SKM-1 treated with dmso at 0.1 percent for 144 hours (cell line): ENCODE measurements at regions not wholly inside any gene's neighbourhood (a gene's known extent, or its start where the extent isn't known, plus 50 kb on each side); places are given as distances from the start of the nearest gene placed in this dataset.

Experiments used
- DNase-seq: peaks from one replicate; lab custom pipeline; 2025; ENCODE audit not compliant: unreplicated experiment; lab: John Stamatoyannopoulos, UW

DNA sequence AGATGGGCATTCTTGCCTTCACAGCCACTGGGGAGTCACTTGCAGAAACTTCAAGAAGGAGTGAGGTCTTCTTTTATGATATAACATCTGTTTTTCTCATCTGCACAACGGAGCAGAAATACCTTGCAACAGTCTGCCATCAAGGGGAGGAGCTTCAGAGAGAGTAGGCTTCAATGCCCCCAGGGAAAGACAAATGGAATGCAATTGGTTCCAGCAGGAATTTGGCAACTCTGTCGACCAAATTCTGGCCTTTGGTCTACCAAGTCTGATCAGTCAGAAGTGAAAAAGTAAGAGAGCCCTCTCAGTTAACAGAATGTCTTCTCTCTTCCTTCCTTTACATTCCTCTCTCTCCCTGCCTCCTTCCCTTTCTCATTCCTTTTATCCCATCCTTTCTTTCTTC, 229.3 kb downstream of the IDS start:
- no peak for DNase-seq

DNA sequence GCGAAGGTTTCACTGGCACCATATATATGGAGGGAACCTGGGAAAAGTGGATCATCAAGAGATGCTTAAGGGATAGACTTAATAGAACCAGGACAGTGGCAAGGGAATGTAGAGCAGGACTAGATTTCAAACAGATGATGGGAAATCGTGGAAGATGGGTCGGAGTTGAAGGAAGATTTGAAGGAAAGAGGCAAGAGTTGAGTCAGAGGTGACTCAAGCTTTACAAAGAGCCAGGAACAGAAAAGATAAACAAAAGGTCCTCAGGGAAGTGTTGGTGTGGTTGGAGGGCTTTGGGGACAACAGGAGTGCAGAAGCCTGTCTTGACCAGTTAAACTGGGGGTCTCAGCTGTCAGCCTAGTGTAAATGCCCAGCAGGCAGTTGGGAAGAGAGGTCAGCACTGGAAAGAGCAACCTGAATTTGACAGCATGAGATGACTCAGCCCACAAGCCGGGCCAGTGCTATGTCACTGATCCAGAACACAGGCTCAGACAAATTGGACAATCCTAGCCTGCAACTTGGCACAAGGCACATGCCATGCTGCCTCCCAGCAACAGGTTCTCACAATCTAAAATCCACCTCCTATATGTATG, 230.5 kb downstream of the IDS start:
- DNase-seq = no peak

- DNase-seq = no peak
These were observed 232.2 kb downstream of the IDS start for GRCh38 chrX:149272690-149273463.

DNA sequence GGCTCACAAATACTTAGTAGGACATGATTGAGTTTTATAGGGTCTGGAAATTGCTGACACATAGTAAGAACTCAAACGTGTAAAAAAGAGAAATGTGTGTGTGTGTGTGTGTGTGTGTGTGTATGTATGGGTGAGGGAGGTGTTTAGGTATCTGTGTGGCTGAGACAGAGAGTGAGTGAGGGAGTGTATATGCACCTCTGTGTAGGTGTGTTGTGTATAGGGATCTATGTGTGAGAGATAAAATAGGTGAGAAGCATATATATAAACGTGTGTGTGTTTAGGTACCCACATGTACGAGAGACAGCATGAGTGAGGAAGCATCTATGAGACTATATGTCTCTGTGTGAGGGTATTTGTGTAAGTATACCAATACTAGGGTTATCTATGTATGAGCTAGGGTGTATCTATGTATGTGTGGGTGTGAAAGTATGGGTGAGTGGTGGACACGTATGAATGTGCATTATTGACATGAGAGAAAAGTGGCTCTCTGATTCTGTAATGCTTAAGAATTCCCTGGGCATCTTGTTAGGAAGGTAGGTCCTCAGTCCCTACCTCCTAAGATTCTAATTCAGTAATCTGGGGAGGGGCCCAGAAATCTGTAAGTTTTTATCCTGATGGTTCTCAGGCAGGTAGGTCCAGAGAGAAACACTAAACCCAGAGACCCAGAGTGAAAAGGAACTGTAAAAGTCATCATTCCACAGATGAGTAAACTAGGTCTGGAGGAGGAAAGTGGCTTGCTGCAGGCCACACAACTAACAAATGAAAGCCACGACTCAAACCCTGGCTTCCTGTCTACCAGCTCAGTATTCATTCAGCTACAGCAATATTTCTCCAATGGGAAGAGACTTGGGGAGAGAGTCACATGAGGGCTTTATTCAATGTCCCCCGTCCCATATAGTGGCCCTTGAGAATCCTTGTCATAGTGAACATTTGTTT, 237.0 kb downstream of the IDS start:
- no peak for DNase-seq

- DNase-seq = no peak
These were observed 243.0 kb downstream of the IDS start for GRCh38 chrX:149262086-149262485.

DNA sequence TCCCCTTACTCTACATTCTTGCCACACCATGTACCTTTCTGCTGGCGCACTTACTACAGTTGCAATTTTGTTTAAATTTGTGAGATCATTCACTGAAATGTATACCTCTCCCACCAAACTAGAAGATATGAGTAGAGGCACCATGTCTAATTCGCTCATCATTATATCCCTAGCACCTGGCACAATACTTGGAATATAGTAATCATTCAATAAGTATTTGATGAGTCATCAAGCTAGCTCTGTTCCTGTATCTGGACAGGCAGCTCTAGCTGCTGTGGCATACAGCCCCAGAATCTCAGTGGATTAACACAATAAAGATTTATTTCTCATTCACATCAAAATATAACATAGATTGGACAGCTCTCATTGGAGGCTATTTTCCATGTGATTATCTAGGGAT, 245.9 kb downstream of the IDS start:
- DNase-seq = no peak

DNA sequence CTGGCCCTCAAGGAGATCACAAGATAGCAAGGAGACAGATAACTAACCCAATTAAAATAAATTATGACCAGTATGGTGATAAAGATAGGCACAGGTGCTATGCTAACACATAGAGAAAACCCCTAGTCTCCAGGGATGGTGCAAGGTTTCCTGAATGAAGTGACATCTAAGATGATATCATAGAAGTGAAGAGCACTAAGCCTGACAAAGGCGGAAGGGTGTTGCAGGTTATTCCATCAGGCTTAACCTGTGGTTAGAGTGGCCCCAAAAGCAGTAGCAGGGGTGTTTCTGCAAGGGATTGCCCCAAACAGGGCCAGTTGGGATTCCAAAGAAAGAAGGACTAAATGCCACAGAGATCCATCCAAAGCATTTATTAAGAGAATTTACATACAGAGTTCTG, 249.2 kb downstream of the IDS start:
- no peak for DNase-seq

- no peak for DNase-seq
These were observed 257.0 kb downstream of the IDS start for GRCh38 chrX:149248073-149248625.

DNA sequence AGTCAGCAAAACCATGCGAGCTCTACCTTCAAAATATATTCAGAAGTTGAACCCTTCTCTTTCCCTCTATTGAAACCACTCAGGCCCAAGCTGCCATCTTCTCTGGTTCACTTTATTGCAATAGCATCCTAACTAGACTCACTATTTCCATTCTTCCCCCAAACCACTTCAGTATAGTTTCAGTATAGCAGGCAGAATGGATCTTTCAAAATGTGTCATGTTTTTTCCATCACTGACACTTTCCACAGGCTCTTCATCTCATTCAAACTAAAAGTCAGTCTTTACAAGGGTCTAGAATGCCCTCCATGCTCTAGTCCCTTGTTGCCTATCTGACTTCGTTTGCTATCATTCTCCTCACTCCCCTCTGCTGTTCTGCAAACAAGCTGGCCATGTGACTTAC, 274.4 kb downstream of the IDS start:
- DNase-seq = no peak

DNA sequence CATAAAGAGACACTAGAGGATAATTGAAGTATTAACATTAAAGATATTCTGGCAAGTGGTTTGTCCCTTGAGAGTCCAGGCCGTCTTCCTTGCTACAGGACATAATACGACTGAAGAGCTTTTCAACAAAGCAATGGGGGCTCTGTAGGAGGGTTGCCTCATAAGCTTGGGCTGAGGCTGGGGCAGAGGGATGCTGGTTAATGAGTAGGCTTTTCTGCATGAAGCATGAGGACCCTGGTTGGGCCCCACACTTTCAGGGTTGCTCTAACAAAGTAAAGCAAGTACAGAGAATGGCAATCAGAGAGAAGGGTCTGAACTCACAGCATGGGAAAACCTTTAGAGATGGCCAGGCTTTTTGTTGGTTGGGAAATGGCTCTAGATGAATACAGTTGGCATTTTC, 281.3 kb downstream of the IDS start:
- no peak for DNase-seq

- DNase-seq = no peak
These were observed 283.1 kb downstream of the IDS start for GRCh38 chrX:149222040-149222439.

- no peak for DNase-seq
These were observed 283.9 kb downstream of the IDS start for GRCh38 chrX:149221230-149221629.

GRCh38 chrX:149213264-149213663, 291.8 kb downstream of the IDS start:
- no peak for DNase-seq

- no peak for DNase-seq
These were observed 296.8 kb downstream of the IDS start for GRCh38 chrX:149208307-149208706.

DNA sequence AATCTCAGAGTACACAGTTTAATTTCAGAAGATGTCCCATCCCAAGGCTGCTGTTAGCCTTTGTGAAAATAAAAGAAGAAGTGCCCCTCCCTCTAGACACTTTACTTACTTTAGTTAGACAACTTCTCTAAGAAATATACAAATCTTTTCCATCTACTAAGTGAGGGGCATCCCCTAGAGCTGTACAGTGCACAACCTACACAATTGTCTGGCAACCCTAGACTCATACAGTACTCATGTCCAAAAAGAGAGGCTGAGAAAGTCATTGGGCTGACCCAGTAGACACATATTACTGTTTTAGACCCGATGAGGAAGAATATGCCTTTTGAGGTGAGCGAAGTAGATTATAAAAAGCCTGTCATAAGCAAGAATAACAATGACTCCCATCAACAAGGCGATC, 297.6 kb downstream of the IDS start:
- DNase-seq = no peak

- no peak for DNase-seq
These were observed 299.2 kb downstream of the IDS start for GRCh38 chrX:149205937-149206336.

DNA sequence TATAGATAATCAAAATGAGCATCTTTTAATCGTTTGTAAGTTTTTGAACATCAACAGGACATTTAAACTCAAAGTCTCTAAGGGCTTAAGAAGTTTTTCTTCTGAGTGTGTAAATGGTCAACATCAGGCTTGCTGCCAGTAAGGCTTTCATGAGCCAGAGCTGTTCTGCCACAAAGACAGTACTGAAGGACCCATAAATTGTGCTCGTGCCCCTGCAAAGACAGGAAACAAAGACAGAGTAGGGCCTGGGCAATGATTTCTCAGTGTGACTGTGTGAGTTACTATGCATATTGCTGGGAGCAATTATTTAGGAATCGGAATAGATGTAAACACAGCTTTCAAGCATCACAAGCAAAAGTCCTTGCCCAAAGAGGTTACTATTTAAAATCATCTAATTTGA, 300.0 kb downstream of the IDS start:
- DNase-seq = no peak

GRCh38 chrX:149199734-149200133, 305.4 kb downstream of the IDS start:
- no peak for DNase-seq

DNA sequence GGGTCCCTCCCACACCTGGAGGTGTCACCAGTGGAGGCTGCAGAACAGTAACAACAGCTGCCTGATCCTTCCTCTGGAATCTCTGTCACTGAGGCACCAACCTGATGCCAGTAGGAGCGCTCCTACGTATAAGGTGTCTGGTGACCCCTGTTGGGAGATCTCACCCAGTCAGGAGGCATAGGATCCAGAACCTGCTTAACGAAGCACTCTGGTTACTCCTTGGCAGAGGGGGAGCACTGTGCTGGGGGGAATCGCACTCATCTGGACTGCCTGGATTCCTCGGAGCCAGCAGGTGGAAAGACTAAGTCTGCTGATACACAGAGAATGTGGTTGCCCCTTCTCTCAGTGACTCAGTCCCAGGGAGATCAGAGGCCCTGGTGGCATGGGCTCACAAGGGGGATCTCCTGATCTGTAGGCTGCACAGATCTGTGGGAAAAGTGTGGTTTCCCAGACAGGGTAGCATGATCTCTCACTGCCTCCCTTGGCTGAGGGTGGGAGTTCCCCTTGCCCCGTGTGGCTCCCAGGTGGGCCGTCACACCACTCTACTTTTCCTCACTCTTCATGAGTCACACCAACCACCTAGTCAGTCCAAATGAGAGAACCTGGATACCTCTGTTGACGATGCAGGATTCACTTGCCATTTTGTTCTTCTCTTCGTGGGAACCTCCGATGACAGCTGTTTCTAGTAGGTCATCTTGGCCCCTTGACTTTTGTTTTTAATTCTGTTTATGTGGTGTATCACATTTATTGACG, 305.9 kb downstream of the IDS start:
- DNase-seq = no peak

- no peak for DNase-seq
These were observed 320.0 kb downstream of the IDS start for GRCh38 chrX:149185087-149185486.
